ENCODE measurements at regions not wholly inside any gene's neighbourhood (a gene's known extent, or its start where the extent isn't known, plus 50 kb on each side); places are given as distances from the start of the nearest gene placed in this dataset.
"Not testable (repeated sequence)": the region's sequence is repeated elsewhere in the genome, so short reads cannot be mapped to it uniquely, and the experiment has no call there.

DNA sequence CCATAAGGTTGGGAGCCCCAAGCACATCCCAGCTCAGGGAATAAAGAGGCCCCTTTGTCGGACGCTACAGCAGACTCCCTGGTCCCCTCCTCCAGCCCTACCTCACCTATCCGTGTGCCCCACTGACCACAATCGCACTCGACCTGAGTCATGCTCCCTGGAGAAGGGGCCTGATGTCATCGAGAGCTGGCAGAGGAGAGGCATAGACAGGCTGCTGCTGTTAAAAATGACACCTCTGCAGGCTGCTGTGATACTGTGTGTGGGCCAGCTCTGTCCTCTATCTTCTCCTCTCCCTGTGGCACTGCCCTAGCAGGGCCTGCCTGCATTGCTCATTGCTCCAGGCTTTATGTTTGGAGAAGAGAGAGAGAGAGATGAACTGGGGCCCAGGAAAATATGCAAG is 123.4 kb upstream of the SYT13 start:
- DNase-seq (ENCODE audit: low read depth in 2 of 2), result no peak

DNA sequence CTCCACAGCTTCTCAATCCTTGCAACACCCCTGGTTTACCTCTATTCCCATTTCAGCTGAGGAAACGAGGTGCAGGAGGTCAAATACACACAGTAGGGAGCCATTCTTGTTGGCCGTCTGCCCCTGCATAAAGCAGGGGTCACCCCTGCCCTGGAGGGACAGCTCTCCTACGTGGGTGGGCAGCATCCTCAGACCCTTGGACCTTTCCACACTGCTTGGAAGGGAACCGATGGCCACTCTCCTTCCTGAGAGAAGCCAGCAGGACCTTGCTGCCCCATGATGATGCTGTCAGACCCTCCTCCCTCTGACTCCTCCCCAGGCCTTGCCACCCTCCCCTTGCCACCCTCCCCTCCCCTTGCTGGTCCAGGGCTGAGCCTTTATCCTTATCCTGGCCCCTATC is 121.1 kb upstream of the SYT13 start:
- no peak for DNase-seq (ENCODE audit: low read depth in 2 of 2)

DNA sequence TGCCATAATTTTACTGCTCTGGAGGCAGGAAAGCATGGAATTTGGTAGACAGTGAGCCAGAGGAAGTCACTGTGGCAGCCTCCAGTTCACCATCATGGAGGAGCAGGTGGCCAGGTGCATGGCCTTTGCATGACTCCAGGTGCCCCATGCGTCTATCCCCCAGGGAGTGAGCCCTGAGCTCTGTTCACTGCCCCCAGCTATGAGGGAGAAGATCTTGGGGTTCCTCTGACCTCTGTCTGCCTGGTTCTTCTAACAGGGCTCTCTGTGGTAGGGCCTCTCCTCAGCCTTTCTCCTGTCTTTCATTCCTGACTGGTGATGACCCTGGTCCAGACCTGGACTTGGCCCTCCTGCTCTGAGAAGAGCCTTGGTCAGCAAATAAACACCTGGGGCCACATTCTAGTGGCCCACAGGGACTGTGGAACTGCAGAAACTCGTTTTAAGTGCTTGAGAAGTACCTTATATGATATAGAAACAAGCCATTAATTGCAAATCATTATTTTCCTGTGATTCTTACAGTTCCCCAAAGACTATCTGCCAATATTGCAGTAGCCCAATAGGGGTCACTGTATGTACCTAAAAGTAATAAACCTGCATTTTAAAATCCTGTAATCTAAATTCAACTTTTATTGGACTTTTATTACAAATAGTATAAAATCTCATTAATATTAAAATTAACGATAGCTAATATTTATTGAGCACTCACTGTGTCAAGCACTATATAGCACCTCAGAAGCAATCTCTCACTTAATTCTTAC is 120.0 kb upstream of the SYT13 start:
- DNase-seq (ENCODE audit: low read depth in 2 of 2), result no peak

DNA sequence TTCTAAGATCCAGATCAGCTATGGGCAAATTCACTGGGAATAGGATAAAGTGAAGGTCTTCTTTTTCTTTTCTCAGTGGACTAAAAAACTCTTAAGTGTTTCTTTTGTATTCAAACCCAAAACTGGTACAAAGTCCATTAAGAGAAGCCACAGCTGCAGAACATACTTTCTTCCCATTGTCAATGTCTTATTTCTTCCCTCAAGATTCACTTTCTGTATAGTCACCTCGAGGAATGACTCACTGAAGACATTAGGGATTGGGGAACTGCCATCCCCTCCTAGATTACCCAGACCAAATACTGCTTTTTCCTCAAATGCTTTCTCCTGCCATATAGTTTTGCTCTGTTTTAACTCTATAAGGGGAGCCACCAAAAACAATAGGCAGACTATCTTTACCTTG is 117.4 kb upstream of the SYT13 start:
- not testable (repeated sequence) for DNase-seq (ENCODE audit: low read depth in 2 of 2)

DNA sequence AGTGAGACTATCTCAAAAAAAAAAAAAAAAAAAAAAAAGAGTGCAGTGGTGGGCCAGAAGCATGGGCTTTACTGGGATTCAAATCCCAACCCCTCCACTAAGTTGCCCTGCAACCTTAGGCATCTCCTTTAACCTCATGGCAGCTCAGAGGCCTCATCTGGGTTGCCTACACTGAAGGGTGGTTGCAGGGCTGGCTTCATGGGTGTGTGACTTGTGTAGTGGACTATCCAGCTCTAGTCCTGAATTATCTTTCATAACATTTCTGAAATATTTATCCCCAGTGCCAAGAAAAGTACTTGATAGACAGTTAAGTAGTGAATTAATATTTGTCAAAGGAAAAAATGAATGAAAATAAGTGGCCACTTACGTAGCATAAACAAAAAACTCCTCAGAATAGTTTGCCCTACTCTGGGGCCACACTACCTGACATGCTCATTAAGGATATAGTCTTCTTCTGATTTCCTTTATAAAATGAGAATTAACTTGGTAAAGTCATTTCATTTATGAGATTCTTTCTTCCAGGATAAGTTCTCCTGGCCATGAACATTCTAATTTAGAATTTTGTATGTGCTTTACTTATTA is 116.0 kb upstream of the SYT13 start:
- no peak for DNase-seq (ENCODE audit: low read depth in 2 of 2)

DNA sequence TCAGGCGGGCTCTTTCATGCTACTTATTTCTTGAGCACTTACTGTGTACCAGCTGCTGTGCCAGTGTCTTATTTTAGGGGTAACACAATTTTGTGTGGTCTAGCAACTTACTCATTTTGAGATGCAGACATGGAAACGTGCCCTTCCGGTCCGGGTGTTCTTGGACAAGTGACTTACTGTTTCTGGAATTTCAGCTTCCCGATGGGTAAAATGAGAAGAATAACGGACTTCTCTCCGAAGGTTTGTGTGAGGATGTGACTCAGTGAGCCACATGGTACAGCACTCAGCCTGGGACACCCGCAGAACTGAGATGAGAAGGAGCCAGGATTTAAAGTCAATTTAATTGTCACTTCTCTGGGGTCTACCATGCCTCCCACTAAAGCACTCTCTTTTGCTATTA is 114.5 kb upstream of the SYT13 start:
- no peak for DNase-seq (ENCODE audit: low read depth in 2 of 2)

DNA sequence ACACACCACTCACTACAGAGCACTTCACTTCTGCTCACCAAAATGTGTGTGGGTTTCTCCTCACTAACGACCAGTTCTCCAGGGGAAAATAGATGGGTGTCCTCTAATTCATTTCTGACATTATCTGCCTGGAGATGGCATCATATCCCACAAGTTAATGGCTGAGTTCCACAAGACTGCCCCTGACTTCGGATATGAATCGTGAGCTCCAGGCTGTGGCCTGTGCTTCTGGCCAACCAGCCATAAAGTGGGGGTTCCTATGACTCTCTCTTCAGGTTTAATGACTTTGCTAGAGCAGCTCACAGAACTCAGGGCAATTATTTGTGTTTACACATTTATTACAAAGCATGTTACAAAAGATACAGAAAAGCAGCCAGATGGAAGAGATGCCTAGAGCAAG is 113.0 kb upstream of the SYT13 start:
- no peak for DNase-seq (ENCODE audit: low read depth in 2 of 2)

DNA sequence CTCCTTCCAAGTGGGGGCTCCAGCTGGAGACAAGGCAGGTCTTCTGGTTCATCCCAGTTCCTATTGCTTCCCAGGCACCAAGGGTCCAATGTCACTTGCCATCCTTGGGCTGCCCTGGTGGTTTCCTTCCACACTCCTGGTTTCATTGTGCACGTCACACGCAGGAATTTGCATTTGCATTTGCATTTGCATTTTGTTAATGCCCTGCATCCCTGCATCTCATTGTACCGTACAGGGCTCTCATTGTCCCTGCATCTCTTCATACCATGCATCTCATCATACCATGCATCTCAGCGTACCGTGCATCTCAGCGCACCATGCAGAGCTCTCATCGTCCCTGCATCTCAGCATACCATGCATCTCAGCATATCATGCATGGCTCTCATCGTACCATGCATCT is 112.2 kb upstream of the SYT13 start:
- DNase-seq (ENCODE audit: low read depth in 2 of 2), result no peak

DNA sequence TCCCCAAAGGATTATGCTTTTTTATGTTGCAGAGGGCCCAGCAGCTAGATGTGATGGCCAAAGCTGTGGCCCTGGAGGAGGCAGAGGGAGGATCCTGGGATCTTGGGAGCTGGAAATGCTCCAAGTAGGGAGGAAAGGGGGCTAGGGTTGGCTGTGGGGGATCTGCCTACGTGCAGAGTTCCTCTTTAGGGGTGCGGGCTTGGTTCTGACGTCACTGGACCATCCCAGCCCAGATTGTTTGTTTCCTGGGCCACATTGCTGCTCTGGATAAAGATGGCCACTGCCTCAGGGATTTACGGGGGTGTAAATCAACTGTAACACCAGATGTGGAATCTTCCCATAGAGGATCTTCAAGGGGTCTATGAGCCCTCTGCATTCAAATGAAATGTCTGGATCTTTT is 110.3 kb upstream of the SYT13 start:
- no peak for DNase-seq (ENCODE audit: low read depth in 2 of 2)

DNA sequence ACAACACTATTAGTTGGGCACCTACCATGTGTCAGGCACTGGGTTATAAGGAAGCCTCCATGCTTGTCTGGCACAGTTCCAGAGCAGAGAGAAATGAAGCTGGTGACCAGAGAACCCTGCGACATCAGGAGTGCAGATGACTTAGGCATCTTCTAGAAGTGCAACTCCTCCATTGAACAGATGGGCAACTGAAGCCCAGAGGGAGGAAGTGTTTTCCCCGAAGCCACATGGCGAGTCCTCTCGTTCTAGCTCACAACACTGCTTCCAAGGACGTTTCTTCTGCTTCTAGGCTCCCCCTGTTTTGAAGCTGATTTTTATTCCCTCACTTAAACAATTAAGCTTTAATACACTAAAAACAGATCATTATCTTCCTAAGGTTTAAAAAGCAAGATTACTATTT is 109.8 kb upstream of the SYT13 start:
- no peak for DNase-seq (ENCODE audit: low read depth in 2 of 2)

DNA sequence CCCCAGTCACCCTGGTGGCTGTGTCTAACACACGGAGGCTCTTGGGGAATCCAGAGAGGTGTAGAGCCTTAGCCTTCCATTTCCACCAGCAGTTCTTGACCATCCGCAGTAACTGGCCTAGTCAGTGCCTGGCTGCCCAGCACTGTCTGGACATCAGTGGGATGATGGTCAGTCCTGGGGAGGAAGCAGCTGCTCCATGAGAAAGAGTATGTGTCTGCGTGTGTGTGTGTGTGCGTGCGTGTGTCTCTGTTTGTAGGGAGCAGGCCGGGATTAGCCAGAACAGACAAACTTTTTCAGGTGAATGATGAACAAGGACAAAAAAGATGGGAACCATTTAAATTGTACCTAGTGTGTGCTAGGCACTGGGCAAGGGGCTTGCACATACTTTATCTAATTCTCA is 109.3 kb upstream of the SYT13 start:
- no peak for DNase-seq (ENCODE audit: low read depth in 2 of 2)

DNA sequence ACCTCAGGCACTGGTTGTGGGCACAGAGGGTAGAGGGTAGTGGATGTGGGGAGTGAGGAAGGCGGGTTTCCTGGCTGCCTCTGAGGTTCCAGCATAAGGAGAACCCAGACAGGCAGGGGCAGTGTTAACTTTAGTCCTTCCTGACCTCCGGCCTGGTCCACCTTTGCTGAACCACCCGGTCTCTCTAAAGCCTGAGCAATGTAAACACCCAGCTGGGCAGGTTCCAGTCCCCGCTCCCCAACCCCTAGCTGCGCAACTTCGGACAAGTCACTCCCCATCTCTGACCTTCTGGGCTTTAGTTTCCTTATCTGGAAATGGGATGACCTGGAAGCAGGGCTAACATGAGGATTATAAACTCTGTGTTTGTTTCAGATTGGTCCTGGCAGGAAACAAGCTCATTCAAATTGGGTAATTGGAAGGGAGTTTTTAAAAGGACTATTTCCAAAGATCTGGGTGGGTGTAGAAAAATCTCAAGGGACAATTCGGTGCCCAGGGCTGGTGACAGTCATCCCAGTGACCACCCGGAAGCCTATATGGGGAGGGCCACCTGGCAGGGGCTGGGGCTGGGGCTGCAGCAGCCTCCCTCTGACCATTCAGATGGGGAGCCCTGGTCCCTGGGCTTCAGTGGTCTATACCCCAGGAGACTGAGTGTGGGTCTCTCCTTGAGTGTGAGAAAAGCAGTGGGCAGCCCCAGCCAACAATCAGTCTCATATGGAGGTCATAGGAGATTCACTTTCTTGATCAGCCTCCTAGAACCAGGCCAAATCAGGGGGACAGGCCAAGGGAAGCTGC is 108.3 kb upstream of the SYT13 start:
- no peak for DNase-seq (ENCODE audit: low read depth in 2 of 2)

DNA sequence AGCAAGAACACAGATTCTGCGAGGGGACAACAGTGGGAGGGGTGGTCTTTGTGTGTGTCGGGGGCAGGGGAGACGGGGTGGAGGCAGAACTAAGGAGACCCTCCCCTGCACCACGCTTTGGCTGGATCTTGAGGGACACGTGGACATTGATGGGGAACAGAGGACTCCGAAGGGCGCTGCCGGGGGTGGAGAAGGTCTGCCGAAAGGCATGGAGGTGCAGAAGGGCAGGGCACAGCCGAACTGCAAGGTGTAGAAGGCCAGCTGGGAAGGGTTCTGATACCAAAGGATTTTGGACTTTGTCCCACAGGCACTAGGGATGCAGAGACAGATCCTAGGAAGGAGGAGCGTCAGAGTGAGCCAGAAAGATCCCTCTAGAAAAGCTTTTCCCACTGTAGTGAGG is 107.7 kb upstream of the SYT13 start:
- DNase-seq (ENCODE audit: low read depth in 2 of 2), result no peak

DNA sequence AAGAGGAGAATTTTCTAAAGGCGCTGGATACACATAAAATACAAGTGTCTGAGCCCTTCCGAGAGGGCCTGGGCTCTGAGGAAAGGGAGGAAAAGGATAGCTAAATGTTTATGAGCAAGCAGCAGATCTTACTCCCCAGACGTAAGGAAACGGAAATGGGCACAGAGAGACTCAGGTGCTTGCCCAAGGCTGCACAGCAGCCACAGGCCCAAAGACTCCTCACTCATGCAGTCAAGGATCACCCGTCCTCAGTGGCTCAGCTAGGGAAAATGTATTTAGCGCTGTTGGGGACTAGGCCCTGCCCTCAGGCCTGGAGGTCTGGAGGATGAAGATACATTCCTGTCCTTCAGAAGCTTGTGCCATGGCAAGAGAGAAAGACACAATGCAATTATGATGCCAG is 107.2 kb upstream of the SYT13 start:
- no peak for DNase-seq (ENCODE audit: low read depth in 2 of 2)

DNA sequence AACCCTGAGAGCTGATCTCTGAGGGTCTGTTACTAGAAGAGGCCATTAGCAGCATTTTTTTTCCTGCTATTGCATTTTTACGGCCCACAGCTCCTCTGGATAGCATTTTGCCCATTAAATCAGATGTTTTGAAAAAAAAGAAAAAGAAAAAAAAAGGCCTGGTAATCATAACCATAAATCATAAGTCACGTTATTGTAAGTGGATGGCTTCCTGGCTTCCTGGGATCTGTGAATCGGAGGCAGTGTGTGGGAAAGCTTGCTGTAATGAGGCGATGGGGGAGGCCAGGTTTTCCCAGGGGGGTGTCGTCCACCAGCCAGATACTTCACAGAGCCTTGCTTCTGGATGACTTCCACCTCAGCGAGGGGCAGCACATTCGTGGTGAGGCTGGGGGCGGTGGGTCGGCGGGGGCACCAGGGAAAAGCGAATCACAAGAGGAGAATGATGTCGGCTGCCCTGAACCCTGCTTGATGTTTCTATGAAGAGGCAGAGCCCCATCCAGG is 106.5 kb upstream of the SYT13 start:
- DNase-seq (ENCODE audit: low read depth in 2 of 2), result no peak

DNA sequence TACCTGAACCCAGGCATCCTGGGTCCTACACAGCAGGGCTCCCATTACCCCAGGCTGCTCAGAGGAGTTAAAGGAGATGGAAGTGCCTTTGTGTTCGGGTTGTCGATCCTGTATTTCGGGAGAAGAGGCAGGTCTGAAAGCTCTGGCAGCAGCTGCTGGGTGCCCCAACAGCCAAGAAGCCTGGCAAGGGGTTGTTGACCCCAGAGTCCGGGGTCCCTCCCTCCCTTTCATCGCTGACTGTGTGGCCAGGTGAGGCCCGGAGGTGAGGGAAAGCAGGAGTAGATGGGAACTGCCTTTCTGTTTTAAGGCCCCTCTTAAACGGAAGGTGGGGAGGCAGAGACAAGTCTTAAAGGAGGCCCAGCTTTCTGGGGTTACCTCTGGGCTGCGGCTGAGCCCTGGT is 106.0 kb upstream of the SYT13 start:
- DNase-seq (ENCODE audit: low read depth in 2 of 2), result no peak

DNA sequence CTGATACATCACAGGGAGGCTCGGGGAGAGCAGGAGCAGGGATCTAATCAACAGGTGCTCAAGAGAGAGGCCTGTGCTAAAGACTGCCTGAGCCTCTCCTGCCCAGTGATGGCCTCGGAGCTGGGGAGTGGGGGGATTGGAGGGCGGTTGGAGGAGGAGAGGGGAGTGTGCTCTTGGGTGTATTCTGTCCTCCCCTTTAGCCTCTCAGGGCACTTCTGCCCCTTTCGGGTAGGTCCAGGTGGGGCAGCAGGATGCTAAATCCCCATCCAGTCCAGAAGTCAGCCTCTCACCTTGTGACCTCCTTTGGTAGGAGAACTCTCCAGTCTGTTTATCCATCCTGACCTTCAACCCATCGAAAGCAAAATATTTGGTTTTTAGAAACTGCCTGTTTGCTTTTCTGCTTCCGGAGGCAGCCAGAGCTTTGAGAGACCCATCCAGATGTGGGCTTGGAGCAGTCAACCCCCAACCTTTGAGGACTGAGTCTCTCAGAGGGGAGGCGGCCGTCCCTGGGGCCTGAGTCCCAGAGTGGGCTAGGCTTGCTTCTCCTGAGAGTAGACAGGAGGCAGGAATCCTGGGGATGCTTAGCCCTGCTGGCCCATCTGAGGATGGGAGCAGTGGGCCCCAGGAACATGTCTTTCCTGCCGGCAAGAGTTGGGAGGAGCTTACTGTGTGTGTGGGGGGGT is 105.2 kb upstream of the SYT13 start:
- DNase-seq (ENCODE audit: low read depth in 2 of 2), result no peak

DNA sequence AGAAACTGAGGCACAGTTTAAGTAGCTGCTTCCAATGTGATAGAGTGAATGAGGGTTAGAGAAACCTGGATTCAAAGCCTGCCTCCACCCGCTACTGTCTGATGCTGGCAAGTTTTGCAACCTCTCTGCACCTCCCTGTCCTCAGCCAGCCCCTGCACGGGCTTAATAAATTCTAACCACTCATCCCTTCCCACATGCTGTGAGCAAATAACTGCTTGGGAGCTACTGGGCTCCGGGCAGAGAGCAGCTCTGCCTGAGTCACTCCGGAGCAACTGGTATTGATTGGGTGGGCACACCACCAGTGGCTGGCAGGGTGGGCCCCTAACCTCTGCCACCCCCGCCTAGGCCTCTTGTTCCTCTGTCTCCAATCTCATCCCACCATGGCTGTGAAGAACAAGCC is 104.3 kb upstream of the SYT13 start:
- no peak for DNase-seq (ENCODE audit: low read depth in 2 of 2)

DNA sequence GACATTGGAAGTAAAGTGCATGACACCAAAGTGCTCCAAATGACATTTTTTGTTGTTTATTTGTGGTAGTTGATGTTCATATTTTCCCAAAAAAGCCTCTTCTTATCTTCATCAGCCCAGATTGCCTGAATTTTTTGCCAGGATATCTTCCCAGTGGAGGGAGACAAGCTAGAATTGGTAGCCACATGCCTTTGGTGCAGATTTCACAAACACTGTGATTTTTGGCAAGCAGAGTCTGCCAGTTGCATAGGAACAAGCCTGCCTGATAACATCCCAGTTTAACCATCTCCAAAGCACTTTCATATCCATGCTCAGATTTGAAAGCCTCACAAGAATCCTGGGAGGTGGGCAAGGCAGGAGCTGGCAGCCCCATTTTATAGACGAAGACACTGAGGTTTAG is 102.3 kb upstream of the SYT13 start:
- no peak for DNase-seq (ENCODE audit: low read depth in 2 of 2)

DNA sequence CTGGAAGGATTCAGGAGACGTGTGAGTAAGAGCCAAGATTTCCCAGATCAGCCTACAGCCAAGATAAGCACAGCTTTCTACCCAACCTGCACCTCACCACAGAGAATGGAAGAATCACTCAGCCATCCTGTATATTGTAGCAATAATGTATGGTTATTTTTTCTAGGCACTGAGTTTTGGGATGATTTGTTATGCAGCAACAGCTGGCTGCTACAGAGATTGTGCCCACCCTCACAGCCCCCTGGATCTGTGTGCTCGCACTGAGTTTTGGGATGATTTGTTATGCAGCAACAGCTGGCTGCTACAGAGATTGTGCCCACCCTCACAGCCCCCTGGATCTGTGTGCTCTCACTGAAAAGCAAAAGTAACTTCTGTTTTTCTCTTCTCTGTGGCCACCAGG is 101.7 kb upstream of the SYT13 start:
- not testable (repeated sequence) for DNase-seq (ENCODE audit: low read depth in 2 of 2)

DNA sequence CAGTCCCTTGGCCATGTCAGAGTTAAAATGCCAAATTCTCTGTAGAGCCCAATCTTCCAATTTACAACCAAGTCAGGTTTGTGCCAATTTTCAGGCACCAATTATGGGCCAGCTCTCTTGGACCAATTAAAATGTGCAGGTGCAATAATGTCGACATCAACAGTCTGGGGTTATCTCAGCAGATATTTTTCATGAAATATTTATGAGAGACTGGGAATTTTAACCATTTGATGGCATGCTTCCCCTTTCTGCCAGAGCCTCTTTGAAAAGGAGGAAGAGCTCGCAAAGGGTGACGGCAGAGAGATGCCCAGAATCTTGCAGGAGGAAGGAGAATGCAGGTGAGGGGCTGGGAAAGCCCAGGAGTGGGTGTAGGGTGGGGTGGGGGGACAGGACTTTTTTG is 100.8 kb upstream of the SYT13 start:
- no peak for DNase-seq (ENCODE audit: low read depth in 2 of 2)

DNA sequence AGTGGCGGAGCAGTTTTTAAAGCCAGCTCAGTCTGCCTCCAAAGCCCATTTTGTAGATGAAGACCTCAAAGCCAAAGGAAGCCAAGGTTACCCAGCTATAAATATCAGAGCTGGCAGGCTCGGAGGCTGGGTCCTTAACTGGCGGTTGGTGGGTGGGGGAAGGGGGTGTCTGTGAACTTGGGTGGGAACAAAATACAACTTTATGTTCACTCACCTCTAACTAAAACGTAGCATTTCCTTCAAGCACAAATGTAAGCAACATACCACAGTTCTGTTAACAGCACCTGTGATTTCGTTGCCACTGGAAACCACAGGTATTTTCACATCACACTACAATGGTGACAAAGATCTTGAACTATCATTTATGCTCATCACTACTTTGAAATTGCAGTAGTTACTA is 99.7 kb upstream of the SYT13 start:
- DNase-seq (ENCODE audit: low read depth in 2 of 2), result no peak
